Suppressor macrophage (primary cell): ENCODE measurements at regions not wholly inside any gene's neighbourhood (a gene's known extent, or its start where the extent isn't known, plus 50 kb on each side); places are given as distances from the start of the nearest gene placed in this dataset.
"Not testable (repeated sequence)": the region's sequence is repeated elsewhere in the genome, so short reads cannot be mapped to it uniquely, and the experiment has no call there.

Experiments used
- DNase-seq, 4 experiments: peaks; one replicate each; pipeline ENCODE4 v3.0.0-alpha.2; 2020 to 2022

- DNase-seq: no peak
Measured at GRCh38 chr6:50899306-50899870, 80.7 kb downstream of the TFAP2B start.

- DNase-seq: no peak
Measured at GRCh38 chr6:50902260-50902659, 83.6 kb downstream of the TFAP2B start.

- DNase-seq: no peak
Measured at GRCh38 chr6:50905297-50905696, 86.6 kb downstream of the TFAP2B start.

- no peak for DNase-seq
Measured at GRCh38 chr6:50907565-50907964, 88.9 kb downstream of the TFAP2B start.

- no peak for DNase-seq
Measured at GRCh38 chr6:50913105-50913770, 94.6 kb downstream of the TFAP2B start.

- not testable (repeated sequence) for DNase-seq
Measured at GRCh38 chr6:50921378-50921777, 102.7 kb downstream of the TFAP2B start.

GRCh38 chr6:50921968-50922367 is 103.3 kb downstream of the TFAP2B start:
- no peak for DNase-seq

GRCh38 chr6:50922579-50923525 is 104.2 kb downstream of the TFAP2B start:
- DNase-seq: no peak

GRCh38 chr6:50924758-50925157 is 106.1 kb downstream of the TFAP2B start:
- DNase-seq: no peak

- no peak for DNase-seq
Measured at GRCh38 chr6:50925548-50925947, 106.9 kb downstream of the TFAP2B start.

GRCh38 chr6:50925981-50926380 is 107.3 kb downstream of the TFAP2B start:
- DNase-seq: no peak

- no peak for DNase-seq
Measured at GRCh38 chr6:50927800-50928199, 109.1 kb downstream of the TFAP2B start.

GRCh38 chr6:50929323-50929722 is 110.7 kb downstream of the TFAP2B start:
- no peak for DNase-seq

- DNase-seq: peak in 2 of 4 experiments; percentile 1 to 4
Measured at GRCh38 chr6:50935442-50935841, 116.8 kb downstream of the TFAP2B start.

GRCh38 chr6:50936277-50936681 is 117.6 kb downstream of the TFAP2B start:
- peak; percentile 37 to 58 (median 56) for DNase-seq

GRCh38 chr6:50939931-50940330 is 121.3 kb downstream of the TFAP2B start:
- DNase-seq: no peak

- DNase-seq: no peak
Measured at GRCh38 chr6:50945789-50946188, 127.1 kb downstream of the TFAP2B start.

- DNase-seq: no peak
Measured at GRCh38 chr6:50952092-50952907, 133.6 kb downstream of the TFAP2B start.

- no peak for DNase-seq
Measured at GRCh38 chr6:50956014-50956413, 137.3 kb downstream of the TFAP2B start.

- no peak for DNase-seq
Measured at GRCh38 chr6:50958148-50958697, 139.6 kb downstream of the TFAP2B start.

GRCh38 chr6:50959081-50959641 is 140.5 kb downstream of the TFAP2B start:
- no peak for DNase-seq

- peak in 2 of 4 experiments; percentile 10 to 24 for DNase-seq
Measured at GRCh38 chr6:50961611-50962010, 142.9 kb downstream of the TFAP2B start.
